ENCODE measurements at regions not wholly inside any gene's neighbourhood (a gene's known extent, or its start where the extent isn't known, plus 50 kb on each side); places are given as distances from the start of the nearest gene placed in this dataset.

DNA sequence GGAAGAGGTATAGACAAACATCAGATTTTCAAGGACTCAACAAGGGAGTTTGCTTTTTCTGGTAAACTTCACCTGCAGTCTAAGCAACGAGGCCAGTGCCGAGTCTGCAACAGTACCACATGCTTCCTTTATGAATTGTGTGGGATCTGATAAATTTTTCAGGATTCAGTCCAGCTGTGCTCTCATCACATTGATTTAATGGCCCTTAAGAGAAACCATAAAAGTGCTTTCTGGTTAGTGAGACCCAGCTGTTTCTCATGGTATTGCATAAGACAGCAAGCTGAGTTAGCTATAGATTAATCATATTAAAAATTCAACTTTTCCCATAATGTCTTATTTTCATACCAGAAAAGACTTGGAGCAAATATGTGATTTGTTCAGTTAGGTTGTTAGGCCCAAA, 291.4 kb downstream of the CENPW start:
- H3K27me3 Mint-ChIP-seq, result no peaks in the 10 kb centered on the region
- no peaks in the 10 kb centered on the region for H3K4me1 Mint-ChIP-seq
- H3K9me3 Mint-ChIP-seq, result no peaks in the 10 kb centered on the region
- H3K4me3 Mint-ChIP-seq, result no peak overlapping the region
- CTCF ChIA-PET, result no interaction called here
- H3K36me3 Mint-ChIP-seq (ENCODE audit: low read depth), result no peaks in the 10 kb centered on the region
- POLR2A ChIA-PET, result no interaction called here
- no peak overlapping the region for H3K27ac Mint-ChIP-seq
- DNase-seq, result no peak

- Mint-ChIP-seq H3K4me1 (no peaks in the 10 kb centered on the region), H3K27ac (no peak overlapping the region), H3K27me3 (no peaks in the 10 kb centered on the region), H3K4me3 (no peak overlapping the region), H3K36me3 (ENCODE audit: low read depth) (no peaks in the 10 kb centered on the region), H3K9me3 (no peaks in the 10 kb centered on the region)
- ChIA-PET POLR2A (no interaction called here), CTCF (no interaction called here)
- DNase-seq, result no peak
Observed at GRCh38 chr6:126632271-126632670, 292.4 kb downstream of the CENPW start.

- H3K27me3 Mint-ChIP-seq, result no peaks in the 10 kb centered on the region
- no peak overlapping the region for H3K4me3 Mint-ChIP-seq
- ChIA-PET POLR2A (no interaction called here), CTCF (no interaction called here)
- no peaks in the 10 kb centered on the region for H3K36me3 Mint-ChIP-seq (ENCODE audit: low read depth)
- no peak overlapping the region for H3K27ac Mint-ChIP-seq
- no peaks in the 10 kb centered on the region for H3K9me3 Mint-ChIP-seq
- no peaks in the 10 kb centered on the region for H3K4me1 Mint-ChIP-seq
- DNase-seq, result no peak
Observed at GRCh38 chr6:126633373-126633772, 293.5 kb downstream of the CENPW start.

DNA sequence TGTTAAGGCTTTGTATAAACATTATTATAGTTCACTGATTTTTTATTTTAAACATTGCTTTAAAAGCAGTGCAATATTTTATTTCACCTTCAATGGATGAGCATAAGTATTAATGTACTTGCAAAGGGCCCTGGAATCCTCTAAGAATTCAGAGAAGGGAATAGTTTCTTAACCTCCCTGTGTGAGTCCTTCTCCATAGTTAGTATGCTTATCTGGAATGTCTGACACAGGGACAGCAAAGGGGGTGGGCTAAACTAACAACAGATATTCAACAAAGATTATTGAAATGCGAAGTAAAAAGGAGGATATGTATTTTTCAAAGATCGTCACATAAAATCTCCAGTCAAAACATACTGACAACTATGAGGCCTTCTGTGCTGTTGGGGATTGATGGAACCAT, 300.4 kb downstream of the CENPW start:
- Mint-ChIP-seq H3K36me3 (ENCODE audit: low read depth) (no peaks in the 10 kb centered on the region), H3K27me3 (no peaks in the 10 kb centered on the region), H3K9me3 (no peaks in the 10 kb centered on the region), H3K27ac (no peak overlapping the region), H3K4me1 (no peaks in the 10 kb centered on the region), H3K4me3 (no peak overlapping the region)
- no peak for DNase-seq
- ChIA-PET POLR2A (no interaction called here), CTCF (interaction anchor here (0.7 kb wide), 1 partner anchor 236 kb away, joined by 3 read pairs; no protein-coding TSS in a partner anchor)

- no peaks in the 10 kb centered on the region for H3K36me3 Mint-ChIP-seq (ENCODE audit: low read depth)
- ChIA-PET POLR2A (no interaction called here), CTCF (interaction anchor here (0.7 kb wide), 1 partner anchor 236 kb away, joined by 3 read pairs; no protein-coding TSS in a partner anchor)
- no peak for DNase-seq
- no peaks in the 10 kb centered on the region for H3K9me3 Mint-ChIP-seq
- H3K4me1 Mint-ChIP-seq, result no peaks in the 10 kb centered on the region
- no peaks in the 10 kb centered on the region for H3K27me3 Mint-ChIP-seq
- no peak overlapping the region for H3K4me3 Mint-ChIP-seq
- H3K27ac Mint-ChIP-seq, result no peak overlapping the region
Observed at GRCh38 chr6:126640921-126641320, 301.0 kb downstream of the CENPW start.

DNA sequence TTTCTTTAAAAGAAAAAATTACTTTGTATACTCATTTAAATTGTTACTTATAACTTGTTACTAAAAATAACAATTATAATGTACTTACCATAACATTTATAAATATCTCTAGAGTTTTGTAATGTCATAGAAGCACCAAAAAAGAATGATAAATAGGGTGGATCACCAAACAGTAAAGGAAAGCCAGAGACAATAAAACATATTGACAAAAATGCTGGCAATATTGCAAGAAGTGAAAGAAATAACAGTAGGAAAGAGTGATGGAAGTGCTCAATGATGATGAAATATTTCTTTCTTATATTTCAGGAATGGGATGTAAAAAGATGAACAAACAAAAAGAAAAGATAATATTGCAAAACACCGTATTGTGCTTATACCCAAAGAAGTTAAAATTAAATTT, 301.7 kb downstream of the CENPW start:
- H3K27ac Mint-ChIP-seq, result no peak overlapping the region
- H3K27me3 Mint-ChIP-seq, result no peaks in the 10 kb centered on the region
- no peak overlapping the region for H3K4me3 Mint-ChIP-seq
- no peaks in the 10 kb centered on the region for H3K9me3 Mint-ChIP-seq
- no peak for DNase-seq
- H3K36me3 Mint-ChIP-seq (ENCODE audit: low read depth), result no peaks in the 10 kb centered on the region
- ChIA-PET POLR2A (no interaction called here), CTCF (no interaction called here)
- no peaks in the 10 kb centered on the region for H3K4me1 Mint-ChIP-seq

DNA sequence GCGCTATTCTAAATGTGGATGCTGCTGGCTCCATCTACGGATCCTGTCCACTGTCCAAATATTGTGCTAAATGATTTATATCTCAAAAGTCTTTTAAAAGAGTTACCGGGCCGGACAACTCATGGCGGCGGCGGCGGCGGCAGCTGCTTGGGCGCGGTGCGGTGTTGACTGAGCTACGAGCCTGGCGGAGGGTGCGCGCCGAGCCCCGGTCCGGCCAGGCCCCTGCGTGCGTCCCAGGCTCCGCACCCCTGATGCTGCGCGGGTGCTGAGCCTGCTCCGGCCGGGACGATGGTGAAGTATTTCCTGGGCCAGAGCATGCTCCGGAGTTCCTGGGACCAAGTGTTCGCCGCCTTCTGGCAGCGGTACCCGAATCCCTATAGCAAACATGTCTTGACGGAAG, 303.4 kb downstream of the CENPW start:
- CTCF ChIA-PET, result no interaction called here
- no peak for DNase-seq
- H3K27ac Mint-ChIP-seq, result no peak overlapping the region

DNA sequence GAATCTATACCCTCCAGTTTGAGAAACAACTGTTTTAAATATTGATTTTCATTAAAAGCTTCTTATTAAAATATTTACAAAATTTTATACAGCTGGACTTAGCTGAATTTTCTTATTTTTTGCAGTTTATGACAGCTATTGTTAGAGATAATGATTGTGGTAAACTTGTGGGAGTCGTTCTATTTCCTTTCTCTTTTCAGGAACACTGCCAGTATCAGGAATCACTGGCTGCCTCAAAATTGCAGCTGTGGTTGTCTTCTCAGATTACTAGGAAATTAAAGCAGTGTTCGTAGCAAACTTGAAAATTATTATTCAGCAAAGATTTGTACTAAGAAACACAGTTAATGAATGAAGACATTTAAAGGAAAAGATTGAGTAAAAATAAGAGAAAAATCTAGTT, 311.0 kb downstream of the CENPW start:
- ChIA-PET POLR2A (no interaction called here), CTCF (interaction anchor here (0.7 kb wide), 1 partner anchor 25 kb away, joined by 4 read pairs; no protein-coding TSS in a partner anchor)
- DNase-seq, result no peak
- Mint-ChIP-seq H3K27me3 (no peaks in the 10 kb centered on the region), H3K36me3 (ENCODE audit: low read depth) (no peaks in the 10 kb centered on the region), H3K4me3 (no peak overlapping the region), H3K9me3 (peaks cover 8% of the 10 kb centered on the region), H3K4me1 (no peaks in the 10 kb centered on the region), H3K27ac (no peak overlapping the region)

More for the DNA sequence above, 303.4 kb downstream of the CENPW start:
- Mint-ChIP-seq H3K36me3 (ENCODE audit: low read depth) (no peaks in the 10 kb centered on the region), H3K9me3 (no peaks in the 10 kb centered on the region), H3K4me1 (no peaks in the 10 kb centered on the region), H3K4me3 (no peak overlapping the region), H3K27me3 (no peaks in the 10 kb centered on the region)
- POLR2A ChIA-PET, result no interaction called here

DNA sequence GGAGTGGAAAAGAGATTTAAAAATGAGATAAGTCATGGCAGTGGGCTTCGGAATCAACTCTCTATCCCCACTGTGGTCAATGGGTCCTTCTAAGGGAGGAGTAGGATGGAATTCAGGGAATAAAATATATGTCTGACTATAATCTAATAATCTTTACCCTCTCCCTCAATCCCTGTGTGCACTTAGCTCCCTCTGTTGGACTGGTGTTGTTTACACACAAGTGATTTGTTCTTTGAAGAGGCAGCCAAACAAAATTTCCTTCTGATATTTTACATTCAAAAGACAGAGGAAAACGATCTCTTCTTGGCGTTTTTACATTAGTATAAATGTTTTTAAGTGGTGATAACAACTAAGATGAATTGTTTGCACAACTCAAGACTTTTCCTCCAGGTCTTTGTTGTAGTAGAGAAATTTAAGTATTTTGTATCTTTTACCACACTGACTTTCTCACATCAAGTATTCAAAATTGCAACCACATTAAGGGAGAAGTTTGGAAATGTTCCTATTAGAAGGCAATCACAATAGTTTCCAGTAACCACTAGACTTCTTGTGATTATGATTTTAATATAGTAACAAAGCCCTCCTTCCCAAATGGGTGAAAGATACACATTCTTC, 317.8 kb downstream of the CENPW start:
- DNase-seq, result no peak
- no peak overlapping the region for H3K4me3 Mint-ChIP-seq
- H3K36me3 Mint-ChIP-seq (ENCODE audit: low read depth), result no peaks in the 10 kb centered on the region
- POLR2A ChIA-PET, result no interaction called here
- no peaks in the 10 kb centered on the region for H3K27me3 Mint-ChIP-seq
- CTCF ChIA-PET, result no interaction called here
- no peaks in the 10 kb centered on the region for H3K4me1 Mint-ChIP-seq
- H3K9me3 Mint-ChIP-seq, result peaks cover 8% of the 10 kb centered on the region
- H3K27ac Mint-ChIP-seq, result no peak overlapping the region

GRCh38 chr6:126660376-126660775, 320.5 kb downstream of the CENPW start:
- no peak overlapping the region for H3K27ac Mint-ChIP-seq
- CTCF ChIA-PET, result no interaction called here
- H3K4me3 Mint-ChIP-seq, result no peak overlapping the region
- DNase-seq, result no peak
- no peaks in the 10 kb centered on the region for H3K4me1 Mint-ChIP-seq
- POLR2A ChIA-PET, result no interaction called here
- H3K36me3 Mint-ChIP-seq (ENCODE audit: low read depth), result no peaks in the 10 kb centered on the region
- no peaks in the 10 kb centered on the region for H3K9me3 Mint-ChIP-seq
- no peaks in the 10 kb centered on the region for H3K27me3 Mint-ChIP-seq

GRCh38 chr6:126661646-126662045, 321.7 kb downstream of the CENPW start:
- POLR2A ChIA-PET, result no interaction called here
- no peaks in the 10 kb centered on the region for H3K27me3 Mint-ChIP-seq
- no peak overlapping the region for H3K4me3 Mint-ChIP-seq
- H3K36me3 Mint-ChIP-seq (ENCODE audit: low read depth), result no peaks in the 10 kb centered on the region
- H3K4me1 Mint-ChIP-seq, result no peaks in the 10 kb centered on the region
- no peaks in the 10 kb centered on the region for H3K9me3 Mint-ChIP-seq
- no peak for DNase-seq
- H3K27ac Mint-ChIP-seq, result no peak overlapping the region
- CTCF ChIA-PET, result interaction anchor here (0.5 kb wide), 1 partner anchor 1921 kb away, joined by 3 read pairs; no protein-coding TSS in a partner anchor

GRCh38 chr6:126662966-126663365, 323.1 kb downstream of the CENPW start:
- DNase-seq, result no peak
- Mint-ChIP-seq H3K27ac (no peak overlapping the region), H3K36me3 (ENCODE audit: low read depth) (no peaks in the 10 kb centered on the region), H3K4me1 (no peaks in the 10 kb centered on the region), H3K27me3 (no peaks in the 10 kb centered on the region), H3K9me3 (no peaks in the 10 kb centered on the region), H3K4me3 (no peak overlapping the region)
- ChIA-PET CTCF (no interaction called here), POLR2A (no interaction called here)

DNA sequence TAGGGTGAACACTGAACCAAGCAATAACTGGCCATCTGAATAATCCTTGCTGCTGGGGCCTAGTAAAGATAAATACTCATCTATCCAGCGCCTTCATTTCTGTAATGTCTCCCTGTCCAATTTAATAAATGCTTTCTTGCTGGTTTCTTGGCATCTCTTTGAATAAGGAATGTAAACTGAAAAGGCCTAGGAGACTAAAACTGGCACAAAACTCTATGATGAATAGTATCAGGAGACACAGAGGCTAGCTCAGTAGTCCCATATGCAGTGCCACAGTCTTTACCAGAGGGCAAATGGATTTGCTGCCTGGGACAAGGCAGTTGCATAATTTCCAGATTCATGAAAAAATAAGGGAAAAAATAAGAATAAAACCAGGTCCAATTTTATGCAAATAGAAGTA, 324.4 kb downstream of the CENPW start:
- H3K4me3 Mint-ChIP-seq, result no peak overlapping the region
- no peaks in the 10 kb centered on the region for H3K36me3 Mint-ChIP-seq (ENCODE audit: low read depth)

GRCh38 chr6:126665551-126665950, 325.6 kb downstream of the CENPW start:
- no peaks in the 10 kb centered on the region for H3K9me3 Mint-ChIP-seq
- ChIA-PET POLR2A (no interaction called here), CTCF (no interaction called here)
- H3K4me3 Mint-ChIP-seq, result no peak overlapping the region
- no peaks in the 10 kb centered on the region for H3K27me3 Mint-ChIP-seq
- H3K4me1 Mint-ChIP-seq, result no peaks in the 10 kb centered on the region
- no peaks in the 10 kb centered on the region for H3K36me3 Mint-ChIP-seq (ENCODE audit: low read depth)
- no peak for DNase-seq
- no peak overlapping the region for H3K27ac Mint-ChIP-seq

More for the DNA sequence above, 324.4 kb downstream of the CENPW start:
- no peaks in the 10 kb centered on the region for H3K27me3 Mint-ChIP-seq
- H3K9me3 Mint-ChIP-seq, result no peaks in the 10 kb centered on the region
- POLR2A ChIA-PET, result no interaction called here
- CTCF ChIA-PET, result no interaction called here
- H3K27ac Mint-ChIP-seq, result no peak overlapping the region
- no peaks in the 10 kb centered on the region for H3K4me1 Mint-ChIP-seq
- DNase-seq, result no peak
